ENCODE measurements at regions not wholly inside any gene's neighbourhood (a gene's known extent, or its start where the extent isn't known, plus 50 kb on each side); places are given as distances from the start of the nearest gene placed in this dataset.

GRCh38 chr9:113793558-113793957, 82.6 kb upstream of the ZNF618 start:
- DNase-seq: no peak

GRCh38 chr9:113794721-113795120, 81.4 kb upstream of the ZNF618 start:
- DNase-seq: no peak

GRCh38 chr9:113795811-113796392, 80.2 kb upstream of the ZNF618 start:
- DNase-seq: no peak

GRCh38 chr9:113796646-113797426, 79.3 kb upstream of the ZNF618 start:
- no peak for DNase-seq

GRCh38 chr9:113798062-113799030, 77.8 kb upstream of the ZNF618 start:
- DNase-seq: no peak

GRCh38 chr9:113800276-113800675, 75.8 kb upstream of the ZNF618 start:
- DNase-seq: no peak

- DNase-seq: no peak
These were observed 72.1 kb upstream of the ZNF618 start for GRCh38 chr9:113803811-113804589.

- no peak for DNase-seq
These were observed 70.5 kb upstream of the ZNF618 start for GRCh38 chr9:113805486-113806132.

- DNase-seq: no peak
These were observed 68.7 kb upstream of the ZNF618 start for GRCh38 chr9:113807173-113808061.

- DNase-seq: no peak
These were observed 67.4 kb upstream of the ZNF618 start for GRCh38 chr9:113808391-113809358.

GRCh38 chr9:113817171-113817570, 58.9 kb upstream of the ZNF618 start:
- no peak for DNase-seq

- no peak for DNase-seq
These were observed 57.7 kb upstream of the ZNF618 start for GRCh38 chr9:113818391-113818790.

GRCh38 chr9:113822315-113822714, 53.8 kb upstream of the ZNF618 start:
- DNase-seq: no peak

GRCh38 chr9:113823421-113823820, 52.7 kb upstream of the ZNF618 start:
- DNase-seq: no peak
